Activated B cell treated with CpG ODN at 0.5 μM for 24 hours (primary cell): ENCODE measurements at regions not wholly inside any gene's neighbourhood (a gene's known extent, or its start where the extent isn't known, plus 50 kb on each side); places are given as distances from the start of the nearest gene placed in this dataset.

ENCODE experiments used
- ATAC-seq: fragments of 200-7000 bp; cut with Tn5 transposase; one replicate; pipeline ENCODE4 v1.10.0; 2021; ENCODE audit warnings: low read depth, mild to moderate bottlenecking, moderate library complexity
- CTCF ChIA-PET: fragments of 350-600 bp; sonication (Branson Sonifier 250); formaldehyde crosslinking; loops from one replicate; lab custom pipeline; 2021; ENCODE audit warnings: antibody characterized with exemption; lab: Charles Lee
- POLR2A ChIA-PET: fragments of 350-600 bp; sonication (Branson Sonifier 250); formaldehyde crosslinking; loops from one replicate; lab custom pipeline; 2021; ENCODE audit warnings: antibody characterized with exemption; lab: Charles Lee
- DNase-seq: peaks from one replicate; pipeline ENCODE4 v3.0.0; 2022
- H3K27ac Mint-ChIP-seq: one replicate; pipeline ENCODE4 v1.8.0; 2020; ENCODE audit warnings: mixed read lengths
- H3K27me3 Mint-ChIP-seq: one replicate; pipeline ENCODE4 v1.8.0; 2021; ENCODE audit warnings: mixed read lengths
- H3K36me3 Mint-ChIP-seq: one replicate; pipeline ENCODE4 v1.8.0; 2021; ENCODE audit warnings: low read depth, mixed read lengths
- H3K4me1 Mint-ChIP-seq: one replicate; pipeline ENCODE4 v1.8.0; 2021; ENCODE audit warnings: mixed read lengths
- H3K4me3 Mint-ChIP-seq: one replicate; pipeline ENCODE4 v1.8.0; 2020; ENCODE audit warnings: mild to moderate bottlenecking, mixed read lengths
- H3K9me3 Mint-ChIP-seq: one replicate; pipeline ENCODE4 v1.8.0; 2020; ENCODE audit warnings: mixed read lengths
- intact Hi-C: fragments of 100-400 bp; cut with micrococcal nuclease; formaldehyde crosslinking; loops from one replicate; pipeline ENCODE4 v1.15.1; 2024
- TF ChIP-seq, protein P1 (sequence below): fragments of 200-600 bp; IDR thresholded peaks from one replicate; pipeline ENCODE4 v1.8.0; 2022; ENCODE audit warnings: antibody characterized with exemption, mild to moderate bottlenecking

DNA sequence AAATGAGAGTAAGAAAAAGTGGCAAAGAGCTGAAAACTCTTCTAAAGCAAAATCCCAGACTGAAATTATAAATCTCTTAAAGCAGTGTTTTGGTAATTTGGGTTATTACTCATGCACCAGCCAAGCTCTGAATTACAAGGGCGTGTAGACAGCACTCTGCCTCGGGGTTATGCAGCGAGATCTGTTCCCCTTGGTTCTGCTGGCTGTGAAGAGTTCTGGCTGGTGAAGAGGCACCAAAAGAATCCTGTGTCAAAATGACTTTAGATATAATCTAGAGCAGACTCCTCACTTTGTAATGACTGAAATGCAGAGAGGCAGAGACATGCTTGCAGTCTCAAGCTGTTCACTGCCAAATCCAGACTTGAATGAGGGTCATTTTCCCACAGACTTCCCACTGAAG, 461.8 kb upstream of the CXADR start:
- intact Hi-C loops = no loop called here
- no peaks in the 10 kb centered on the region for H3K36me3 Mint-ChIP-seq
- H3K4me1 Mint-ChIP-seq = no peaks in the 10 kb centered on the region
- ChIA-PET CTCF (no interaction called here), POLR2A (no interaction called here)
- no peak overlapping the region for H3K4me3 Mint-ChIP-seq
- DNase-seq (no peak), ATAC-seq (no peak)
- TF ChIP-seq, protein P1, sequence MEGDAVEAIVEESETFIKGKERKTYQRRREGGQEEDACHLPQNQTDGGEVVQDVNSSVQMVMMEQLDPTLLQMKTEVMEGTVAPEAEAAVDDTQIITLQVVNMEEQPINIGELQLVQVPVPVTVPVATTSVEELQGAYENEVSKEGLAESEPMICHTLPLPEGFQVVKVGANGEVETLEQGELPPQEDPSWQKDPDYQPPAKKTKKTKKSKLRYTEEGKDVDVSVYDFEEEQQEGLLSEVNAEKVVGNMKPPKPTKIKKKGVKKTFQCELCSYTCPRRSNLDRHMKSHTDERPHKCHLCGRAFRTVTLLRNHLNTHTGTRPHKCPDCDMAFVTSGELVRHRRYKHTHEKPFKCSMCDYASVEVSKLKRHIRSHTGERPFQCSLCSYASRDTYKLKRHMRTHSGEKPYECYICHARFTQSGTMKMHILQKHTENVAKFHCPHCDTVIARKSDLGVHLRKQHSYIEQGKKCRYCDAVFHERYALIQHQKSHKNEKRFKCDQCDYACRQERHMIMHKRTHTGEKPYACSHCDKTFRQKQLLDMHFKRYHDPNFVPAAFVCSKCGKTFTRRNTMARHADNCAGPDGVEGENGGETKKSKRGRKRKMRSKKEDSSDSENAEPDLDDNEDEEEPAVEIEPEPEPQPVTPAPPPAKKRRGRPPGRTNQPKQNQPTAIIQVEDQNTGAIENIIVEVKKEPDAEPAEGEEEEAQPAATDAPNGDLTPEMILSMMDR = no peak
- no peaks in the 10 kb centered on the region for H3K27me3 Mint-ChIP-seq
- H3K9me3 Mint-ChIP-seq = peaks cover 6% of the 10 kb centered on the region
- H3K27ac Mint-ChIP-seq = no peak overlapping the region

DNA sequence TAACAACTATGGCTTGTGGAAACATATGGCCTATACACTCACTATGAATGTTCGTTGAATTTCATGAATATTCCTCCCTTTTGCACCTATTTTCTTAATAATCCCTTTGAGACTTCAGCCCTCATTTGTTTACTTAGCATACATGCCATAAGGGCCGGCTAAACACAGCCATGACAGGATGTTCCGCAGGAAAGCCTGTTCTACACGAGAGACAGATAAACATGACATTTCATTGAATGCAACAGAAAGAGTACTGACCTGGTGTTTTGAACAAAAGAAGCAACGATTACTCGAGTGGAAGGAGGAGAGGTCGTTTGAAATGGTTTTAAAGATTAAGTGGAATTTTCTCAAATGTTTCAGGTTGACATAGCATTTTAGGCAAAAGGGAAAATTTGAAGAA, 459.5 kb upstream of the CXADR start:
- TF ChIP-seq, protein P1 = no peak
- Mint-ChIP-seq H3K4me1 (no peaks in the 10 kb centered on the region), H3K4me3 (no peak overlapping the region), H3K9me3 (peaks cover 12% of the 10 kb centered on the region), H3K27ac (no peak overlapping the region), H3K36me3 (no peaks in the 10 kb centered on the region), H3K27me3 (no peaks in the 10 kb centered on the region)
- POLR2A ChIA-PET = no interaction called here
- CTCF ChIA-PET = no interaction called here
- no peak for DNase-seq
- no peak for ATAC-seq
- intact Hi-C loops = no loop called here

DNA sequence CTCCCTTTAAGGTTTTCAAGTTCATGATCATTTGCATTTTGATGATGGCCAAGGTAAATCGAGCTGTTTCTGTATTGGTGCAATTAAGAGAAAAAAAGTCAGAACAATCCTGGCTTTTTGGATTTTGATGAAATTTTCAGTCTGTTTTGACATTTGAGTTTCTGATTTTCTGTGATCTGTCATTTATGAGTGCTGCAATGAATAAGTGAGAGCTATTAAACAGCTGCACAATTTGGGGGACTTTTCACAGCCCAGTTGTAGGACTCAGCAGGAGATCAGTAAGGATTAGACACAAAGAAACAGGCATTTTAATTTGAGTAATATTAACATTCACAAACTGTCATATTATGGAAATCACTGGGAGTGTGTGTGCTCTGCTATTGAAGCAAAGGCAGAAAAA, 452.9 kb upstream of the CXADR start:
- ChIA-PET POLR2A (no interaction called here), CTCF (no interaction called here)
- no peaks in the 10 kb centered on the region for H3K27me3 Mint-ChIP-seq
- ATAC-seq (no peak), DNase-seq (no peak)
- peaks cover 12% of the 10 kb centered on the region for H3K9me3 Mint-ChIP-seq
- H3K27ac Mint-ChIP-seq = no peak overlapping the region
- no peaks in the 10 kb centered on the region for H3K36me3 Mint-ChIP-seq
- no peaks in the 10 kb centered on the region for H3K4me1 Mint-ChIP-seq
- intact Hi-C loops = no loop called here
- TF ChIP-seq, protein P1 = no peak
- H3K4me3 Mint-ChIP-seq = no peak overlapping the region

DNA sequence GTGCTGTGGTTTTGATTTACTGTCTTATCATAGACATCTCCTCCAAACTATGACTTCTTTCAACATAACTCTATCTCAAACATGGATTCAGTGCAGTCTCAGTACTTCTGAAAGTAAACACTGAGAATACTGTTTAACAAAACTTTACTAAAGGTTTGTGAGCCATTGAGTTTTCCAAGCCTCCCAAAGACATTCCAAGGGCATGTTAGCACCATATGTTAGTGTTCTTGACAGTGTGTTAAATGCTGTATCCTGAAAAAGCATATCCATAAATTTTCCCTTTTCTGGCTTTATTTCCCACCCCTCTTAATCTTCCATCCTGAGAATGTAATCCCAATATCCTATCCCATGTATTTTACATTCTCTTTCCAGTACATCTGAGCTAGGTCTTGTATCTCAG, 446.8 kb upstream of the CXADR start:
- peaks cover 3% of the 10 kb centered on the region for H3K9me3 Mint-ChIP-seq
- H3K4me3 Mint-ChIP-seq = no peak overlapping the region
- ChIA-PET POLR2A (no interaction called here), CTCF (no interaction called here)
- no peaks in the 10 kb centered on the region for H3K27me3 Mint-ChIP-seq
- intact Hi-C loops = no loop called here
- ATAC-seq (no peak), DNase-seq (no peak)
- no peaks in the 10 kb centered on the region for H3K36me3 Mint-ChIP-seq
- TF ChIP-seq, protein P1 = no peak
- no peaks in the 10 kb centered on the region for H3K4me1 Mint-ChIP-seq
- H3K27ac Mint-ChIP-seq = no peak overlapping the region

DNA sequence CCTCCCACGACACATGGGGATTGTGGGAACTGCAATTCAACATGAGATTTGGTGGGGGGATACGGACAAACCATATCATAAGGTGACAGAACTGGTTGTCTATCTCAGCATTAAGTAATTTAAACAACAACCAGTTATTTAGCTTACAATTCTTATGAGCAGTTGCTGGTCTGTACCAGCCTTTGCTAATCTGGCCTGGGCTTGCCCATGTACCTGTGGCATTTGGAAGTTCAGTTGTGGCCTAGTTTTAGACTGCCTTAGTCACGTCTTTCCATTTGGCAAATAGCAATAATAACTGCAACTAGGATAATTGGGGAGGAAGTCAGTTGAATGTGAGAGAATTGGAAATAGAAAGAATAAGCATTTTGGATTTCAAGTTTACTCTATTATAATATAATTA, 441.8 kb upstream of the CXADR start:
- no peak for DNase-seq
- CTCF ChIA-PET = no interaction called here

More for the DNA sequence above, 441.8 kb upstream of the CXADR start:
- no peaks in the 10 kb centered on the region for H3K36me3 Mint-ChIP-seq
- TF ChIP-seq, protein P1 = no peak
- no peak overlapping the region for H3K27ac Mint-ChIP-seq
- no peak for ATAC-seq
- POLR2A ChIA-PET = no interaction called here
- intact Hi-C loops = loop anchor here (10.0 kb wide), 1 partner anchor 56 kb away; no protein-coding TSS in a partner anchor
- no peaks in the 10 kb centered on the region for H3K4me1 Mint-ChIP-seq
- H3K27me3 Mint-ChIP-seq = no peaks in the 10 kb centered on the region
- H3K9me3 Mint-ChIP-seq = peaks cover 9% of the 10 kb centered on the region
- no peak overlapping the region for H3K4me3 Mint-ChIP-seq
